ENCODE measurements at regions not wholly inside any gene's neighbourhood (a gene's known extent, or its start where the extent isn't known, plus 50 kb on each side); places are given as distances from the start of the nearest gene placed in this dataset.
"Not testable (repeated sequence)": the region's sequence is repeated elsewhere in the genome, so short reads cannot be mapped to it uniquely, and the experiment has no call there.

- no peak for DNase-seq (ENCODE audit: low read depth in 3 of 3, low spot score in 2 of 3)
Measured at GRCh38 chr12:114032801-114033200, 66.7 kb upstream of the RBM19 start.

GRCh38 chr12:114030451-114030850, 64.3 kb upstream of the RBM19 start:
- no peak for DNase-seq (ENCODE audit: low read depth in 3 of 3, low spot score in 2 of 3)

GRCh38 chr12:114026805-114027204, 60.7 kb upstream of the RBM19 start:
- no peak for DNase-seq (ENCODE audit: low read depth in 3 of 3, low spot score in 2 of 3)

- no peak for DNase-seq (ENCODE audit: low read depth in 3 of 3, low spot score in 2 of 3)
Measured at GRCh38 chr12:114025935-114026334, 59.8 kb upstream of the RBM19 start.

- not testable (repeated sequence) for DNase-seq (ENCODE audit: low read depth in 3 of 3, low spot score in 2 of 3)
Measured at GRCh38 chr12:114022081-114022480, 56.0 kb upstream of the RBM19 start.

- no peak for DNase-seq (ENCODE audit: low read depth in 3 of 3, low spot score in 2 of 3)
Measured at GRCh38 chr12:114018669-114019068, 52.5 kb upstream of the RBM19 start.

Measured in right renal cortex interstitium (tissue), 3 donors.